ENCODE measurements at regions not wholly inside any gene's neighbourhood (a gene's known extent, or its start where the extent isn't known, plus 50 kb on each side); places are given as distances from the start of the nearest gene placed in this dataset.

DNA sequence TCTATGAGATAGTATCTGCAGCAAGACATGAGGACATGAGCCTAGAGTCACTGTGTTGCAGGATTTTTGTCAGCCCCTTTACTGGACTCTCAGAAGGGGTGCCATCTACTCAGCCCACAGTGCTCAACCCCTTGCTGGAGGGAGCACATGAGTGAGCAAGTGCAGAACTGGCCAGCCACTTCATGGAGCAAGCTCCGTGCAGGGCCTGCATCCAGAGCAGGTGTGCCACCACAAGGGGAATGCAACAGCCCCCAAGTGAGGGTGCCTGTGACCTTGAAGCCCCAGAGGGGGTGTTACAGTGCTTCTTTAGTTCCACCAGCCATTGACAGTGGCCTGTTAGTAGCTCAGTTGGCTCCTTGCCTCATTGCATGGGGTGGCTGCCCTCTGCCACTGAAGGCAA lies 649.7 kb downstream of the PLPP3 start:
- DNase-seq (ENCODE audit: low read depth) = no peak

DNA sequence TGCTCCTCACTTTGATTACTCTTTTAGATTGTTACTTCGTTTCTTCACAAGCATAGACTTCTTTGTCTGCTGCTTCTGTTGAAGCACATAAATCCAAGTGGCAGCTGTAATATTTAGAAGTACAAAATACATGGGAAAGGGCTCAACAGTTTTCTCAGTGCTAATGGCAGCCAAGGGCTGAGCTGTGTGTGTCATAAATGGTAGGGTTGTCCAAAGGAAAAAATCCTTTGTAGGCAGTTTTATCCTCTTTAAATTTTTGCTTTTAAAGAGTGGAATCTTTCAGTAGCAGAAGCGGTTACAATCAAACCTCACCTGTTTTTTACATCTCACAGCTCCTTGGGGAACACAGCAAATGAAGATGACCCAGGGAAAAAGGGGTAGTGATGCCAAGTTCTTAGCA lies 650.8 kb downstream of the PLPP3 start:
- DNase-seq (ENCODE audit: low read depth) = no peak

DNA sequence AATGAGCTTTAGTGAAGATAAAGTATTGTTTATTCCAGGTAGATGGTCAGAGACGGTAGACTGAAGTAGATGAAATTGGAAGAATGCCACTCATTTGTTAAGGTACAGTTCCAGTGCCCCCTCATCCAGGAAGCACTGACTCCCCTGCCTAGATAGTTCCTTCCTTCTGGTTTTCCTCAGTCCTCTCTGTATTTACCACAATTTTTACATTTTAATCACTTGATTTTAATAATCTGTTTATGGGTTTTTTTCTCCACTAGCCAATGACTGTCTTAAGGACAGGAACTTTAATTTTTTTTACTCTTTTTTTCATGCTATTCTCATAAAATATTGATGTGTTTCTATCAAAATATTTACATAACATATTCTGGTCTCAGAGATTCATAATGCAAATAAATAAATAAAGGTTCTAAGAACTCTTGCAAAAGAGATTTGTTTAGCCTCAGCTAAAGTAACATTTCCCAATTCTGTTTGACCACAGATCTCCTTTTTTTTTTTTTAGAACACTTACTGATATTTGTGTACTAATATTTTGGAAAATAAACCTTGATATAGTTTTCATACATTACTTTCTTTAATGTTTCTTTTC lies 651.6 kb downstream of the PLPP3 start:
- DNase-seq (ENCODE audit: low read depth) = no peak

DNA sequence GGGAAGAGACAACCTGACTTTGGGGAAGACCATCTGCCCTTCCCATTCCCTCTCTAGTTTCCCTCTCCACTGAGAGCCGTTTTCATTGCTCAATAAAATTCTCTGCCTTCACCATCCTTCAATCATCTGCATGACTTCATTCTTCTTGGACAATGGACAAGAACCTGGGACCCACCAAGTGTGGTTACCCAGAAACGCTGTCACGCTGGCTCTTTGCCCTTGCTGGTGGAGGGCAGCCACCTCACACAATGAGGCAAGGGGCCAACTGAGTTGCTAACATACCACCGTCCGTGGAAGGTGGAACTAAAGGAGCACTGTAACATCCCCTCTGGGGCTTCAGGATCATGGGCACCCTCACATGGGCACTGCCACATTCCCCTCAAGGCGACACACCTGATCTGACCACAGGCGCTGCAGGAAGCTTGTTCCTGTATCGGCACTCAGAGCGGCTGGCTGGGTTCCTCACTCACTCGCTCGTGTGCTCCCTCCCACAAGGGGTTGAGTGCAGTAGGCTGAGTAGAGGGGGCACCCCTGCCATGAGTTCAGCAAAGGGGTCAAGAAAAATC lies 652.4 kb downstream of the PLPP3 start:
- no peak for DNase-seq (ENCODE audit: low read depth)

DNA sequence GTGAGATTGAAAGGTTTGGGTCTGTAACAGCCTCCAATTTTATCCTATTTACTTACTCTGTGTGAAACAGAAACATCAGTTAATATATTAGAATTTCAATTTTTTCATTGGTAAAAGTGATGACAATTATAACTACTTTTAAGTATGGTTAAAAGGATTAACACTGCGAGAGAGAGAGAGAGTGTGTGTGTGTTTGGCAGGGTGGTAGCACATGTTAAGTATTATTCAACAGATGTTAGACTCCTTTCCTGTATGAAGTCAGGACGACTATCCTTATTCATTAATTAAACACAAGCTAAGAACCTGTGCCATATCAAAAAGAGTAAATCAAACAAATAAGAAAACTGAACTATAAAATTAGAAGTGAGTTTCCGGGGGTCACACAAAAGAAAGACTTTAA lies 662.5 kb downstream of the PLPP3 start:
- DNase-seq (ENCODE audit: low read depth) = no peak

DNA sequence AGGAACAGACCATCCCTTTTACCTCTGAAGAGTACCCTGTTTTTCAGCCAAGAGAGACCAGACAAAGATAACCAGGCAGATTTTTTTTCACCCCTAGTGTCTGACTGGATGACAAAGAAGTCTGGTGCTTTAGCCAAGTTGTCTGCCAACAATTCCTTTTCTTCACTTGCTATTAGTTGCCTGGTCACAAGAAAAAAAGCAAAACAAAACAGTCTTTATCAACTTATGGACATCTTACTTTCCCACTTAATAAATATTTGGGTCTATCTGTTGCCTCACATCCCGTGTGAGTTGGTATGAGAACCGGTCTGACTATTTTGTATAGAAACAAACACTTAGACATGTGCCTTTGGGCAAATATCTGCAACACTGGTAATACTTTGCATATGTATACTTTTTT lies 662.9 kb downstream of the PLPP3 start:
- DNase-seq (ENCODE audit: low read depth) = peak; percentile 85

DNA sequence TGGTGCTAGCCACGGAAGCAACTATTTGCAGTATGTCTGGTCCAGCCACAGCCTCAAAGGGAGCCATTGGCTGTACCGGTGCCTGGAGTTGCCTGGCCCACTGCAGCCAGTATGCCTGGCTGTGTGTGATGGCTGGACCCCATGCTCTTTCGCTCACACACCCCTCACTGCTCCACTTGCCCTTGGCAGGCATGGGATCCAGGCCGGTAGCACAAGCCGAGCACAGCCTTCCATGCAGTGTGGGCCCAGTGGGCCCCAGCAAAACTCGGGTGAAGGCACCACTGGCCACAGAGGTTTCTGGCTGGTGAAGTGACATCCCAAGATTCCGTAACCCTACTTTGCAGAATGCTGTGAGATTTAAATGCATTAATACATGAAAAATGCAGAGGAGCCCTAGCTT lies 665.8 kb downstream of the PLPP3 start:
- DNase-seq (ENCODE audit: low read depth) = no peak

DNA sequence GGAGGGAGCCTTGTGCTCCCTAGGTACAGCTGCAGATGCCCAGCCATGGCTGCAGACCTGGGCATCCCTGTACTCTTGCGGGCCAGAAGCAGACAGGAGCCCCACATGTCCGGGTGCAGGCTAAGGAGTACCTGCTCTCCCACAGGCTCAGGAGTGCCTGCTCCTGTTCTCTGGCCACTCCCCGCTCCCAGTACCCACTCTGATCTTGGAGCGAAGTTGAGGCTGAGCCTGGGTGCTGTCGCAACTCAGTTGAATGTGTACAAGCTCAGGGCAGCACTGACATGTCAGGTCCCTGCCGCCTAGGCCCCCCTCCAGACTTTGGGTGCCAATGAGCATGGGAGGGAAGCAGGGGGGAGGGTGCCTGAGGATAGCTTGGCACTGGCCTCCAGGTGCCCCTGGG lies 666.9 kb downstream of the PLPP3 start:
- no peak for DNase-seq (ENCODE audit: low read depth)

DNA sequence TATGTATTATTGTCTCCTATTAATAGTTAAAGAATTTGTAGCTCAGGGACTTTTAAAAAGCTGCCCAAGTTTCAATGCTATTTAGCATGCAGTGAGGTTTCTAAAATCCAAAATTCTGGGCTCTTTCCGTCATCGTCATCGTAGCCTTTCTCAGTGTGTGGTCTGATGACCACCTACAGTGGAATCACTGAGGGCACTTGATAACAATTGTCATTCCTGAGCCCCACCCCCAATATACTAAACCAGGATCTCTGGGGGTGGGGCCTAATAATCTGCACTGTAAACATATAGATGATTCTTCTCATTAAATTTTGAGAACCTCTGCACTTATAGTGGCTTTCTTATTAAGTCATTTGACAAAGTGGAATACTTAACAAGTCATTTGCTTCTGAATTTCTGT lies 674.8 kb downstream of the PLPP3 start:
- DNase-seq (ENCODE audit: low read depth) = no peak

DNA sequence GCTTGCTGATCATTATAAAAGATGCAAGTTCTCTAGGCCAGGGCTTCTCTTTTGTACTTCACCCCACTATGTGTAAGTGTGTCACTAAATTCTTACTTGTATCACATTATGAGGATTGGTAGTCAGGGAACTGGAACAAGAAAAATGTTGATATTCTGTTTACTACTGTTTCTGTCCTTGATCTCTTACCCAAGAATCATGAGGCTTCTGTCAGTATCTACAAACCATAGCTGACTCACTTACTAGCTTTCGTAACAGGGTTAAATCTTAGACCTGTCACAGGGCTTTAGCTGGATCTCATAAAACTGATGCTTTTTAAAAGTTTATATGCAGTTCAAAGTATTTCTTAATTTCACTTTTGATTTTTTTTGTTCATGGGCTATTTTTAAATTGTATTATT lies 681.2 kb downstream of the PLPP3 start:
- peak; percentile 80 for DNase-seq (ENCODE audit: low read depth)

DNA sequence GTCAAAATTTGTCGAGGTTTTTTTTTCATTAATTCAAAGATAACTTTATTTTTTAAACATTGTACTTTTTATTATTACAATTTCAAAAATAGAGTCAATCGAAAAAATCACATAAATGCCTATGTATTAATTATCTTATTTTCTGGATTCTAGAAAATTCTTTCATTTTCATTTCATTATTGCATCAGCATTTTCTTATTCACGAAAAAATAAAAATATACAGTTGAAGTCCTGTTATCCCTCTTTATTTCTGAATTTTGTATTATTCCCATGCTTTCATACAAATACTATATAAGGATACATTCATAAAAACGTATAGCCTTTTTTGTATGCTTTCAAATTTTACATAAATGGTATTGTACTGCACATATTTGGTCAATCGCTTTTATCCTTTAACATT lies 681.0 kb upstream of the USP24 start:
- no peak for DNase-seq (ENCODE audit: low read depth)

DNA sequence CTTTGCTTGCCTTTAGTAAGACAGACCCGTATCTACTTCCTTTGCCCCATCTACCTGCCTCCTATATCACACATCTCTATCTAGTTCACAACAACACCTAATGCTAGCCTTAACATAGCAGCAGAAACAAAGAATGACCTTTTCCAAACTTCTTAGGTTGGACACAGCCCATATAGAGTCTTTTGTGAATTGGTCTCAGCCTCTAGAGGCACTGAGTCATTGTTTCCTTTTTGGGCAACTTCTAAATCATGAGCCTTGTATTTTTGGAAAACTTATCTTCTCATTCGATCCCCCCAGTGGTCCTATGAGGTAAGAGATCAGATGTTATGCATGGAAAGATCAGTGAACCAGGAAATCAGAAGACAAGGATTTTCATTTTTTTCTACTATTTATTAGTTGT lies 679.4 kb upstream of the USP24 start:
- peak; percentile 50 for DNase-seq (ENCODE audit: low read depth)

DNA sequence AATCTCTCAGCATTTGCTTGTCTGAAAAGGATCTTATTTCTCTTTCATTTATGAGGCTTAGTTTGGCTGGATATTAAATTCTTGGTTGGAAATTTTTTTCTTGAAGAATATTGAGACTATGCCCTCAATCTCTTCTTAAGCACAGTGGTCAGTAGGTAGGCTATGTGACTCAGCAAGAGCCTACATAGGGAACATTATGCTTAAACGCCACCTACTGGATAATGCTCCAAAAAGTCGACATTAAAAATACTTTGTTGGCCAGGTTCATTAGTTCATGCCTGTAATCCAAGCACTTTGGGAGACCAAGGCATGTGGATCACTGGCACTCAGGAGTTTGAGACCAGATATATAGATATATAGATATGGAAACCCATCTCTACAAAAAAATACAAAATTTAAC lies 678.0 kb upstream of the USP24 start:
- DNase-seq (ENCODE audit: low read depth) = peak; percentile 61

DNA sequence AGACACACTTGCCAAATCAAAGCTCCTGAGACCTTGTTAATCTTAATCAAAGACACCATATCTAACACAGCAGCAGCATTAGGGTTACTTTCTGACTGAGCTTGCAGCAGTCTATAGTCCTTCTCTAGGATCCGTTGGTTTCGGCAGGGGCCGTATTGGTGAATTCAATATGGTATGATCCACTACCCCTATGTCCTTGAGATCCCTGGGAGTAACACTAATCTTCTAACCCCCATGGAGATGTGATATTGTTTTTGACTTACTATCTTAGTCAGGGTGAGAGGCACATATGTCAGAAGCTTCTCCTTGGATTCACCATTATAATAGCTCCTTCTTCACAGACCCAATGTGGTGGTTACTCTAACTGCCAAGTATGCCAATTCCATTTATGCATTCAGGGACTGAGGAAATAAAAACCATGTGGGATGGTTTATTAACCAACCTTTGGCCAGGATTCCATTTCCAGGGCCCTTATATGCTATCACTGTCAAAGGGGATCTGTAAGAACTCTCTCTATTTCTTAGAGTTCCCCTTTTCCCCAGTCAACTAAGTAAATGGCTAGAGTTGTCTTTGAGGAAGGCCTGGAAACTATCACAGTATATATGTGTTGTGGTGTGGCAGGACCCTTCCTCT lies 673.6 kb upstream of the USP24 start:
- DNase-seq (ENCODE audit: low read depth) = no peak

DNA sequence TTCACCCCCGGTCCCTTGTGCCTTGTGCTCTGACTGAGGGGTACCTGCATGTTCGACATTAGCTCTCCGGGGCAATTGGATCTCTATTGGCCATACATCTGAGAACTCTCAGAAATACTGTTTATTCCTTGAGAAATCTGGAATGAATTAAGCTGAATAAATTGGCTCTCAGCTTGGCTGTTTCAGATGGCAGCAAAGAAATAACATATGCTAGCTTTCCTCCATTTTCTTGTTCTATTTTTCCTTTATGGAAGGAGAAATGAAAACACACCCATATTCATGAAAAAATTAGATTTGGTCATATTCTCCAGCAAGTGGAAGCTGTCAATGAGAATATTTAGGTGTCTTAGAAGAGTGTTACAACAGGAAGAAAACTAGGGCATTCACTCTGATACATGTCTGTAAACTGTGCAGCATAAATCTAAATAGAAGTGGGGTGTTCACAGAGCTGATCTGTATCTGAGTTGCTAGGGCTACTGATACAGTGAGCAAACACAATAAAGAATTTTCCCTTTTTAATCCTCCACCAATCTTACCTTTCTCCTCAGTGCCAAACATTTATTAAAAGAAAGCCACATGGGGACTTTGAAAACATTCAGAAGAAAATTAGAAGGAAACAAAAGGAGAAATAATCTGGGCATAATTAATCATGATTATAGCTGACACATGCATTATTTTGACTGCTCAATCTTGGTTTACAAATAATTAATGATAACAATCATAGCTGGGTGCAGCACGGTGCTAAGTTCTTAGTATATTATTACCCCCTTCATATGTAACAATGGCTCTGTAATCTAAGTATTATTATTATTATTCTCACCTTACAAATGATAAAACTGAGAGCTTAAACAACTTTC lies 671.9 kb upstream of the USP24 start:
- no peak for DNase-seq (ENCODE audit: low read depth)

DNA sequence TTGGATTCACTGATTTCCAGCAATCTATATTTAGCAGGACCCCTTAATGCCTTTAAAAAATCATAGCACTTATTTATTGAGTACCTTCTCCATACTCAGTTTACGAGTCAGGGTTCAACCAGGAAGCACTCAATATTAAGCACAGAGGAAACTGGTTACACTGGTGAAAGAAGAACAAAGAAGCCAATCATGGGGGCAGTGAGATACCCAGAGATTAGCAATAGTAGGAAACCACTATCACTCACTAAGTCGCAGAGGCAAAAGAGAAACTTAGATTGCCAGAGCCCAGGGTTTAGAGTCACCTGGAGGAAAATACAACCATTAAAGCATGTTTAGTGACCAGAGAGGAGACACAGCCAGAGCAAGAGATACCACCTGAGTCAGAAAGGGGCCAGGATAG lies 670.5 kb upstream of the USP24 start:
- no peak for DNase-seq (ENCODE audit: low read depth)

DNA sequence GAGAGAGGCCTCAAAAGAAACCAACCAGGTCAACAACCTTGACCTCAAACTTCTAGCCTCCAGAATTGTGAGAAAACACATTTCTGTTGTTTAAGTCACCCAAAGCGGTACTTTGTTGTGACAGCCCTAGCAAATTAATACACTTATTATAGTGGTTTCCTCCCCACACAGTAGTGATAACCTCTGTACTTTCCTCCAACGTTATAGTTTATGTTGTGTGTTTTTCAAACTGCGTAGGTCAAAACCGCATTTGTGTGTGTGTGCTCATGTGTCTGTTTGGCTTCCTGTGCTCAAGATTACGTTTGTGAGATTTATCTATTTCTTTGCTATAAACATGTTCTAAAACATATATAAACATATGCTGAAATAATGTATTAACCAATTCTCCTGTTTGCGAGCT lies 667.8 kb upstream of the USP24 start:
- no peak for DNase-seq (ENCODE audit: low read depth)

DNA sequence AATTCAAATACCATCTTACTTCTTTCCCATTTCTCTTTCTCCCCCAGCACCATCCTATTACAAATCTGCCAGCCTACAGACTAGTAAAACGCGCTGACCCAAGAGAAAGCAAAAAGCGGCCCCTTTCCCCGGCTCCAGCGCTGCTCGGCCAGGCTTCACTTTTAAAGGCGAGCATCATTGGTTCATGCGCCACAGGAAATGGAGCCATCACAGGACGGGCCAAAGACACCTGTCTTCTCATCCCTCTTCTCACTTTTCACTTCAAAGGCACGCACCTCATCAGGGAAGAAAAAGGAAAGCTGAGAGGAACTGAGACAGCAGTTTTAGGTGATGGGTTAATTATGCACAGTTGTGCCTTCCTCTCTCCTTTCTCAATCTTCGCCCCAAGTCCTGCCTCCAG lies 664.2 kb upstream of the USP24 start:
- no peak for DNase-seq (ENCODE audit: low read depth)

DNA sequence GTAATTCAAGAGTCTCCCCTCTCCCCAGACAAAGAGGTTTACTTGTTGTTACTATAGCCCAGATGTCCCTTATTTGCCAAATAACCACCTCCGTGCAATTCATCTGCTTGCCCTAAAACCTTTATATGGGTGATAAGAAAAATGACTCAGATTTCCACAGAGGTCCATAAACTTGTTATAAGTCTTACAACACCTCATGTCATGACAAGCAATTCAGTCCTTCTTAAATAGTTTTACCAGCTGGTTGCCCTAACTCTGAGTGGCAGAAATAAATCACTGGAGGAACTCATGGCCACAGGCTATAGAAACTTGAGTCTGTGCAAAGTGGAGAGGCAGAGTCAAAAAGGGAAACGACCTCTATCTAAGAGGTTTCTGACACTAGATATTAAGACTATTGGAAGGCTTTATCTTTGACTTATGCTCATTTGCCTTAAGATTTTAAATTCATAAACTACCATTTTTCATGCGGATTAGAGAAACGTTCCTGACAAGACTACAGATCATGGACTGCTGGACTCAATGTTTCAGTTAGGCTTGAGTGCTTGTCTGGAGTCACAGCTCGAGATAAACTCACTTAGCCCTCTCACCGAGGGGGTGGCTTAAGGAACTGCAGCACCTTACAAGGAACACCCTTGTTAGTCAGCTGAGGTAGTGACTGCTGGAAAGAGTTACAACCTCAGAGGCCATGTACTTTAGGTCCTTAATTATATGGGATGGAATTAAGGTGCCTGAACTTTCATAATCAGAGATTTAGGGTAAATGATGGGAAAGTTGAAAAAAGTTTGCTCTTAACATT lies 662.5 kb upstream of the USP24 start:
- DNase-seq (ENCODE audit: low read depth) = peak; percentile 42

DNA sequence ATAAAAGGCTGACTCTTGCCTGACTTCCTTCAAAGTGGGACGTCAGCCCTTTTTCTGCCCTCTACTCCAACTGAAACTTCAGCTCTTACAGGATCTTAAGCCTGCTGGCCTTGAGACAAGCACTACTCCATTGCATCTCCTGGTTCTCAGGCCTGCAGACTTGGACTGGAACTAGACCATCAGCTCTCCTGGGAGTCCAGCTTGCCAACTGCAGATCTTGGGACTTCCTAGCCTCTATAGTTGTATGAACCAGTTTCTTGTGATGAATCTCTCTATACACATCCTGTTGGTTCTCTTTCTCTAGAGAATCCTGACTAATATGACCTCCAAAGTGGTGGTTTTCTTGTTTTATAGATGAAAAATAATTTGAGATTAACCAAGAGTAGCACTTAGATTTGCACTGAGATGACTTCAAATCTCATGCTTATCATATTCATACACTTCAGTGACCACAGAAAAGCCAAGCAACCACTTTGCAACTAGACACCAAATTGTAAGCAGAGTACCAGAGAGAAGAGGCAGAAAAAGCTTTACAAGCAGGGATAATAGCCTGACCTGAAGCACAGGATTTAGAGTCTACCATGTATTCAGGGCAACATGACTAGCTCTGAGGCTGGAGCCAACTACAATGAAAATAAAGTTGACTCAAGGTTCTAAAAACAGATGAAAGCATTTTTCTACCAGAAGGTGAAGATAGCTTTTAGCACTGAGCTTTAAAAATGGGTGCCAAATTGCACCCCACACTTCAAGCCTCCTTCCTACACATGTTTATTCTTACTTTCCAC lies 661.3 kb upstream of the USP24 start:
- no peak for DNase-seq (ENCODE audit: low read depth)

DNA sequence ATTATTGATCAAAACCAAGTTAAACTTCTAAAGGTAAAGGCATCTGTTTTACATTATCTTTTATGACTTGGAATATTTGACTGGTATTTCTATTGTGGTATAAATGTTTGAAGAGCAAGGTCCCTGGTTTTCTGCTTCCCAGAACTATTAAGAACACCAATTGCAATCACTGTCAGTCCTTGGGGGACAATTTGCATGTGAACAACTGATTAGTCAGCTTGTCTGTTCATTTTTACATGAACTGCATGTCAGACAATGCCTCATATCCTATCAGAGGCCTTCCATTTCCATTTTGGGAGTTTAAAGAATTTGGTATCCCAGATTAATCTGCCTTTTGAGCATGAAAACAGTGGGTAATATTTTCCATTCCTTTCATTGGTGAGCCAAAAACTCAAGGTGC lies 654.9 kb upstream of the USP24 start:
- DNase-seq (ENCODE audit: low read depth) = peak; percentile 40

DNA sequence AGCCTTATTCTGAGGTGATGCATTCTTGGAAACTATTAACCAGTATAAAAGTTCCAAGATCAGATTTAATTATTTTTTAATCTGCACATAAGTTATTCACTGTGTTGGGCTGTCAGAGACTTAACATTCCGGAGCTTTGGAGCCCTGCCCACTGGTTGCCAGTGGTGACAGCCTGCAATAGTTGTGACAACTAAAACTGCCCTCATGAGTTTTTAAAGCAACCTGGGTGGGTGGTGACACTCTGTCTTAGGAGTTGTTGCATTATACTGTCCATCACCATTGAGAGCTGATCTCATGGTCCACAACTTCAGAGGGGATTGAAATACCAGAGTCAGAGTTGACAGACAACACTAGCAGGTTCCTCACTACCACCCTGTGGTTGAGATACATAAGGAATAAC lies 653.9 kb upstream of the USP24 start:
- DNase-seq (ENCODE audit: low read depth) = peak; percentile 61

Data from EH (cell line).